OCI-LY7 (cell line): ENCODE measurements at regions not wholly inside any gene's neighbourhood (a gene's known extent, or its start where the extent isn't known, plus 50 kb on each side); places are given as distances from the start of the nearest gene placed in this dataset.

ENCODE experiments used
- CTCF ChIP-seq: fragments of 200-600 bp; sonication (generic); conservative IDR thresholded peaks from 2 replicates; pipeline ENCODE4 v1.5.1; 2014; ENCODE audit warnings: mild to moderate bottlenecking, antibody characterized with exemption, low read length, moderate library complexity, mixed read lengths
- EZH2phosphoT487 ChIP-seq: fragments of 200-600 bp; sonication (generic); IDR thresholded peaks from 2 replicates; pipeline ENCODE4 v1.6.1; 2018; ENCODE audit warnings: low read depth, borderline replicate concordance, mild to moderate bottlenecking, mixed run types, antibody characterized with exemption, low read length, moderate library complexity, mixed read lengths

GRCh38 chr2:120565929-120566328 lies 169.7 kb upstream of the GLI2 start:
- TF ChIP-seq CTCF (no peak), EZH2phosphoT487 (no peak)
